ENCODE measurements at regions not wholly inside any gene's neighbourhood (a gene's known extent, or its start where the extent isn't known, plus 50 kb on each side); places are given as distances from the start of the nearest gene placed in this dataset.

- TF ChIP-seq, protein P1, sequence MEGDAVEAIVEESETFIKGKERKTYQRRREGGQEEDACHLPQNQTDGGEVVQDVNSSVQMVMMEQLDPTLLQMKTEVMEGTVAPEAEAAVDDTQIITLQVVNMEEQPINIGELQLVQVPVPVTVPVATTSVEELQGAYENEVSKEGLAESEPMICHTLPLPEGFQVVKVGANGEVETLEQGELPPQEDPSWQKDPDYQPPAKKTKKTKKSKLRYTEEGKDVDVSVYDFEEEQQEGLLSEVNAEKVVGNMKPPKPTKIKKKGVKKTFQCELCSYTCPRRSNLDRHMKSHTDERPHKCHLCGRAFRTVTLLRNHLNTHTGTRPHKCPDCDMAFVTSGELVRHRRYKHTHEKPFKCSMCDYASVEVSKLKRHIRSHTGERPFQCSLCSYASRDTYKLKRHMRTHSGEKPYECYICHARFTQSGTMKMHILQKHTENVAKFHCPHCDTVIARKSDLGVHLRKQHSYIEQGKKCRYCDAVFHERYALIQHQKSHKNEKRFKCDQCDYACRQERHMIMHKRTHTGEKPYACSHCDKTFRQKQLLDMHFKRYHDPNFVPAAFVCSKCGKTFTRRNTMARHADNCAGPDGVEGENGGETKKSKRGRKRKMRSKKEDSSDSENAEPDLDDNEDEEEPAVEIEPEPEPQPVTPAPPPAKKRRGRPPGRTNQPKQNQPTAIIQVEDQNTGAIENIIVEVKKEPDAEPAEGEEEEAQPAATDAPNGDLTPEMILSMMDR (conservative IDR thresholded peaks at IDR 0.05; ENCODE audit: low read length), result no peak
- no peak for TF ChIP-seq EZH2phosphoT487 (IDR thresholded peaks at IDR 0.05; ENCODE audit: borderline replicate concordance)
These were observed 111.2 kb upstream of the IRX6 start for GRCh38 chr16:55212791-55213190.

Measured in Loucy (cell line).